ENCODE measurements at regions not wholly inside any gene's neighbourhood (a gene's known extent, or its start where the extent isn't known, plus 50 kb on each side); places are given as distances from the start of the nearest gene placed in this dataset.

- TF ChIP-seq CTCF (IDR thresholded peaks at IDR 0.05) (no peak), POLR2AphosphoS5 (IDR thresholded peaks at IDR 0.05) (no peak), EP300 (IDR thresholded peaks at IDR 0.05) (no peak)
Measured at GRCh38 chr11:115721296-115721995, 217.2 kb upstream of the CADM1 start.
